ENCODE measurements at regions not wholly inside any gene's neighbourhood (a gene's known extent, or its start where the extent isn't known, plus 50 kb on each side); places are given as distances from the start of the nearest gene placed in this dataset.

DNA sequence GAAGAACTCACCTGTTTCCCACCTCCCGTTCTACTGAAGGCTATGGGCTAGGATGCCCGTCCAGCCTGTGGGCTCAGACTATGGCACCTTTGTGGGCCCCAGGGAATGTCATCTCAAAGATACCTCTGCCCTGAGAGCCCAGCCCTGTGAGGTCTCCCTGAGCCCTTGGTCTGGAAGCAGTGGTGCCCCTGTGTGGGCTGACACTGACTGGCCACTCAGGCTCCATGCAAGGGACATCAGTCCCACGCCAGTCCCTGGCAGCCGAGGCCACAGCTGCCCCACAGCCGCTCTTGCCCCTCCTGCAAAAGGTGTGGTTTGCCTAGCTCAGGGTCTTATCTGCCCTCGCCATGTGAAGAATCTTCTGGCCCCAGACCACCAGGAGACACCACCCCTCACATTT, 106.9 kb downstream of the KLF13 start:
- TF ChIP-seq POLR2A (IDR thresholded peaks at IDR 0.05; ENCODE audit: low read depth, low read length) = no peak
- TF ChIP-seq YY1 (IDR thresholded peaks at IDR 0.05; ENCODE audit: low read depth, low read length) = no peak
- TF ChIP-seq, protein P1, sequence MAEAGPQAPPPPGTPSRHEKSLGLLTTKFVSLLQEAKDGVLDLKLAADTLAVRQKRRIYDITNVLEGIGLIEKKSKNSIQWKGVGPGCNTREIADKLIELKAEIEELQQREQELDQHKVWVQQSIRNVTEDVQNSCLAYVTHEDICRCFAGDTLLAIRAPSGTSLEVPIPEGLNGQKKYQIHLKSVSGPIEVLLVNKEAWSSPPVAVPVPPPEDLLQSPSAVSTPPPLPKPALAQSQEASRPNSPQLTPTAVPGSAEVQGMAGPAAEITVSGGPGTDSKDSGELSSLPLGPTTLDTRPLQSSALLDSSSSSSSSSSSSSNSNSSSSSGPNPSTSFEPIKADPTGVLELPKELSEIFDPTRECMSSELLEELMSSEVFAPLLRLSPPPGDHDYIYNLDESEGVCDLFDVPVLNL (IDR thresholded peaks at IDR 0.05; ENCODE audit: low read depth, low read length) = no peak
- TF ChIP-seq JUNB (IDR thresholded peaks at IDR 0.05) = no peak
- TF ChIP-seq GABPA (IDR thresholded peaks at IDR 0.05; ENCODE audit: low read depth) = no peak
- no peak for TF ChIP-seq BCL11A (IDR thresholded peaks at IDR 0.05; ENCODE audit: low read depth, low read length)
- TF ChIP-seq POLR2AphosphoS5 (IDR thresholded peaks at IDR 0.05; ENCODE audit: low read length) = no peak
- no peak for TF ChIP-seq NFIC (IDR thresholded peaks at IDR 0.05; ENCODE audit: low read depth, low read length)
- TF ChIP-seq TAF1 (IDR thresholded peaks at IDR 0.05; ENCODE audit: borderline replicate concordance, low read depth, low read length) = no peak
- TF ChIP-seq BHLHE40 (IDR thresholded peaks at IDR 0.05; ENCODE audit: borderline replicate concordance in 1 of 2, low read depth in 2 of 2, low read length in 1 of 2) = no peak
- TF ChIP-seq RCOR1 (conservative IDR thresholded peaks at IDR 0.05; ENCODE audit: low read depth, low read length) = no peak
- no peak for TF ChIP-seq CEBPB (IDR thresholded peaks at IDR 0.05; ENCODE audit: borderline replicate concordance in 1 of 2, low read depth in 2 of 2, low read length in 2 of 2)

All from GM12878 (cell line).